ENCODE measurements at regions not wholly inside any gene's neighbourhood (a gene's known extent, or its start where the extent isn't known, plus 50 kb on each side); places are given as distances from the start of the nearest gene placed in this dataset.

DNA sequence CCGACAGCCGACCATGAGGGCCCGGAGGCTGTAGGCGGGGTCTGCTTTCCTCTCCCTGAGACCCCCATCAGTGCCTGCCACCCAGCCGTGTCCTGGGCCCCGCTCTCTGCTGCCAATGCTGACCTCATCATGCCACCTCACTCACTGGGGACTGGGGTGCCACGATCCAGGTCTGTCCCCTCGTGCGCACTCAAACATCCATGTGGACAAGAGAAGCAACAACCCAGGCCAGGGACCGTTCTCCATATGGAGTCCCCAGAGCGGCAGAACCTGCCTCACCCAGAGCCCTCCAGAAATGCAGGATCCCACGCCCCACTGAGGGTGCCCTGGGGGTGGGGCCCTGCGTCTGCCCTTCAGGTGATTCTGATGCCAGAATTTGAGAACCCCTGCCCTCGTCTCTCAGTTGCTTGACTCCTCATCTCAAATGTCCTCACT is 210.0 kb upstream of the PPP2R2D start:
- TF ChIP-seq POLR2A (IDR thresholded peaks at IDR 0.05) (no peak), POLR2AphosphoS5 (IDR thresholded peaks at IDR 0.05) (no peak)
- TF ChIP-seq, protein P1, sequence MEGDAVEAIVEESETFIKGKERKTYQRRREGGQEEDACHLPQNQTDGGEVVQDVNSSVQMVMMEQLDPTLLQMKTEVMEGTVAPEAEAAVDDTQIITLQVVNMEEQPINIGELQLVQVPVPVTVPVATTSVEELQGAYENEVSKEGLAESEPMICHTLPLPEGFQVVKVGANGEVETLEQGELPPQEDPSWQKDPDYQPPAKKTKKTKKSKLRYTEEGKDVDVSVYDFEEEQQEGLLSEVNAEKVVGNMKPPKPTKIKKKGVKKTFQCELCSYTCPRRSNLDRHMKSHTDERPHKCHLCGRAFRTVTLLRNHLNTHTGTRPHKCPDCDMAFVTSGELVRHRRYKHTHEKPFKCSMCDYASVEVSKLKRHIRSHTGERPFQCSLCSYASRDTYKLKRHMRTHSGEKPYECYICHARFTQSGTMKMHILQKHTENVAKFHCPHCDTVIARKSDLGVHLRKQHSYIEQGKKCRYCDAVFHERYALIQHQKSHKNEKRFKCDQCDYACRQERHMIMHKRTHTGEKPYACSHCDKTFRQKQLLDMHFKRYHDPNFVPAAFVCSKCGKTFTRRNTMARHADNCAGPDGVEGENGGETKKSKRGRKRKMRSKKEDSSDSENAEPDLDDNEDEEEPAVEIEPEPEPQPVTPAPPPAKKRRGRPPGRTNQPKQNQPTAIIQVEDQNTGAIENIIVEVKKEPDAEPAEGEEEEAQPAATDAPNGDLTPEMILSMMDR (IDR thresholded peaks at IDR 0.05), result no peak
